Panc1 (cell line): ENCODE measurements at regions not wholly inside any gene's neighbourhood (a gene's known extent, or its start where the extent isn't known, plus 50 kb on each side); places are given as distances from the start of the nearest gene placed in this dataset.

Experiments used
- ATAC-seq: fragments of 200-7000 bp; cut with Tn5 transposase; 2 replicates; pipeline ENCODE4 v1.9.1; 2020; ENCODE audit warnings: mild to moderate bottlenecking, moderate library complexity
- BruUV-seq: library from RNA; stranded (reverse); fragments of 400-500 nt; replicated peaks from 2 replicates; lab custom pipeline; 2021; lab: Mats Ljungman, UMichigan
- CTCF ChIA-PET: fragments of 300-600 bp; sonication (Branson Sonifier 250); formaldehyde crosslinking; loops from one replicate; lab custom pipeline; 2022; ENCODE audit warnings: antibody characterized with exemption; lab: Charles Lee
- POLR2A ChIA-PET: fragments of 300-600 bp; sonication (Branson Sonifier 250); formaldehyde crosslinking; loops from one replicate; lab custom pipeline; 2022; ENCODE audit warnings: antibody characterized with exemption; lab: Charles Lee
- DNase-seq: peaks from one replicate; pipeline ENCODE4 v3.0.0-alpha.2; 2010; ENCODE audit warnings: low read depth, low spot score
- H3K27ac ChIP-seq: 2 replicates; pipeline ENCODE4 v1.5.1; 2011; ENCODE audit warnings: mild to moderate bottlenecking, low read length, inconsistent platforms
- H3K27me3 ChIP-seq: fragments of 200-500 bp; sonication (Bioruptor generic); 2 replicates; pipeline ENCODE4 v1.6.0; 2014; ENCODE audit warnings: low read length, inconsistent platforms; ENCODE audit not compliant: control insufficient read depth, insufficient read depth
- H3K36me3 ChIP-seq: fragments of 200-500 bp; sonication (Bioruptor generic); 2 replicates; pipeline ENCODE4 v1.5.1; 2014; ENCODE audit warnings: inconsistent platforms, mild to moderate bottlenecking, low read length, moderate library complexity; ENCODE audit not compliant: control insufficient read depth, insufficient read depth
- H3K4me1 ChIP-seq: 2 replicates; pipeline ENCODE4 v1.5.1; 2011; ENCODE audit warnings: inconsistent platforms, mild to moderate bottlenecking, low read length, moderate library complexity; ENCODE audit not compliant: control insufficient read depth, insufficient read depth
- H3K4me3 ChIP-seq, 2 experiments: 2 replicates each; pipeline ENCODE4 v1.5.1; 2011 to 2012; ENCODE audit warnings: low read depth in 2 of 2, low read length in 2 of 2, mild to moderate bottlenecking in 2 of 2, inconsistent platforms in 1 of 2, moderate library complexity in 1 of 2
- H3K9me3 ChIP-seq: fragments of 200-500 bp; sonication (Bioruptor generic); 2 replicates; pipeline ENCODE4 v1.5.1; 2014; ENCODE audit warnings: low read depth, mild to moderate bottlenecking, inconsistent platforms, low read length, moderate library complexity; ENCODE audit not compliant: control insufficient read depth, insufficient read depth
- POLR2AphosphoS5 ChIP-seq: IDR thresholded peaks from 2 replicates; pipeline ENCODE4 v1.6.1; 2012; ENCODE audit warnings: mild to moderate bottlenecking, low read depth, low read length, moderate library complexity
- SIN3A ChIP-seq: IDR thresholded peaks from 2 replicates; pipeline ENCODE4 v1.6.1; 2012; ENCODE audit warnings: low read depth, mild to moderate bottlenecking, low read length, moderate library complexity, borderline replicate concordance; ENCODE audit not compliant: insufficient read depth
- TCF7L2 ChIP-seq: IDR thresholded peaks from 2 replicates; pipeline ENCODE4 v1.6.1; 2011; ENCODE audit warnings: mild to moderate bottlenecking, low read depth, low read length, inconsistent platforms
- in situ Hi-C: cut with HindIII; loops from 2 replicates; pipeline ENCODE4 v1.10.0; 2016; ENCODE audit warnings: low sequenced_read_pairs, low pct_unique_long_range_greater_than_20kb
- intact Hi-C: fragments of 100-400 bp; cut with micrococcal nuclease; formaldehyde crosslinking; loops from one replicate; pipeline ENCODE4 v1.10.0; 2022; ENCODE audit not compliant: unreplicated experiment
- TF ChIP-seq, protein P1 (sequence below): fragments of 450-650 bp; IDR thresholded peaks from 2 replicates; pipeline ENCODE4 v1.5.1; 2017; ENCODE audit warnings: mild to moderate bottlenecking
- TF ChIP-seq, protein P2 (sequence below), 2 experiments: IDR thresholded peaks; 2 replicates each; pipeline ENCODE4 v1.6.1; 2011 to 2012; ENCODE audit warnings: low read depth in 2 of 2, control low read depth in 1 of 2, low read length in 1 of 2, mild to moderate bottlenecking in 1 of 2, moderate library complexity in 1 of 2; ENCODE audit not compliant: insufficient read depth in 1 of 2

DNA sequence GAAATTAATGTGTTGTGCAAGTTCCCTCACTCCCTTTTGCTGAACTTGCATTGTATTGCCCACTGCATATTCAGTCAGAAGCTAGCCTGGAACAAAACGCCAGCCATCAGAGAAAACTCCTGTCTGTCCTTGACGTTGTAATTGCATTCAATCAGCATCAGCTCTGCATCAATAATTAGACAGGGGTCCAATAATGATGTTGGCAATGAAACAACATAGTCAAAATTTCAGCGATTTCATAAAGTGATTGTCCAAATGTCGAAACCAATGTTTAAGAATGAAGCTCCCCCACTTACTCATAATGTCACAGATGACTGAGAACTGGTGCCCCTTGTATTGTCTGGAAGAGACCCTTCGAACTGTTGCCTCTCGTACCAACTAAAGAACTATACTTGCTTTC is 504.2 kb upstream of the TENM3 start:
- ATAC-seq (no peak), DNase-seq (no peak)
- POLR2A ChIA-PET = no interaction called here
- Histone ChIP-seq H3K4me1 (no peaks in the 10 kb centered on the region), H3K36me3 (no peaks in the 10 kb centered on the region), H3K9me3 (no peaks in the 10 kb centered on the region), H3K27me3 (no peaks in the 10 kb centered on the region), H3K27ac (no peak overlapping the region), H3K4me3 (no peak overlapping the region)
- in situ Hi-C loops (no loop called here), intact Hi-C loops (no loop called here)
- no TSS peak for BruUV-seq
- TF ChIP-seq, protein P1, sequence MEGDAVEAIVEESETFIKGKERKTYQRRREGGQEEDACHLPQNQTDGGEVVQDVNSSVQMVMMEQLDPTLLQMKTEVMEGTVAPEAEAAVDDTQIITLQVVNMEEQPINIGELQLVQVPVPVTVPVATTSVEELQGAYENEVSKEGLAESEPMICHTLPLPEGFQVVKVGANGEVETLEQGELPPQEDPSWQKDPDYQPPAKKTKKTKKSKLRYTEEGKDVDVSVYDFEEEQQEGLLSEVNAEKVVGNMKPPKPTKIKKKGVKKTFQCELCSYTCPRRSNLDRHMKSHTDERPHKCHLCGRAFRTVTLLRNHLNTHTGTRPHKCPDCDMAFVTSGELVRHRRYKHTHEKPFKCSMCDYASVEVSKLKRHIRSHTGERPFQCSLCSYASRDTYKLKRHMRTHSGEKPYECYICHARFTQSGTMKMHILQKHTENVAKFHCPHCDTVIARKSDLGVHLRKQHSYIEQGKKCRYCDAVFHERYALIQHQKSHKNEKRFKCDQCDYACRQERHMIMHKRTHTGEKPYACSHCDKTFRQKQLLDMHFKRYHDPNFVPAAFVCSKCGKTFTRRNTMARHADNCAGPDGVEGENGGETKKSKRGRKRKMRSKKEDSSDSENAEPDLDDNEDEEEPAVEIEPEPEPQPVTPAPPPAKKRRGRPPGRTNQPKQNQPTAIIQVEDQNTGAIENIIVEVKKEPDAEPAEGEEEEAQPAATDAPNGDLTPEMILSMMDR = no peak
- no peak for TF ChIP-seq TCF7L2
- TF ChIP-seq SIN3A = no peak
- TF ChIP-seq POLR2AphosphoS5 = no peak
- TF ChIP-seq, protein P2, sequence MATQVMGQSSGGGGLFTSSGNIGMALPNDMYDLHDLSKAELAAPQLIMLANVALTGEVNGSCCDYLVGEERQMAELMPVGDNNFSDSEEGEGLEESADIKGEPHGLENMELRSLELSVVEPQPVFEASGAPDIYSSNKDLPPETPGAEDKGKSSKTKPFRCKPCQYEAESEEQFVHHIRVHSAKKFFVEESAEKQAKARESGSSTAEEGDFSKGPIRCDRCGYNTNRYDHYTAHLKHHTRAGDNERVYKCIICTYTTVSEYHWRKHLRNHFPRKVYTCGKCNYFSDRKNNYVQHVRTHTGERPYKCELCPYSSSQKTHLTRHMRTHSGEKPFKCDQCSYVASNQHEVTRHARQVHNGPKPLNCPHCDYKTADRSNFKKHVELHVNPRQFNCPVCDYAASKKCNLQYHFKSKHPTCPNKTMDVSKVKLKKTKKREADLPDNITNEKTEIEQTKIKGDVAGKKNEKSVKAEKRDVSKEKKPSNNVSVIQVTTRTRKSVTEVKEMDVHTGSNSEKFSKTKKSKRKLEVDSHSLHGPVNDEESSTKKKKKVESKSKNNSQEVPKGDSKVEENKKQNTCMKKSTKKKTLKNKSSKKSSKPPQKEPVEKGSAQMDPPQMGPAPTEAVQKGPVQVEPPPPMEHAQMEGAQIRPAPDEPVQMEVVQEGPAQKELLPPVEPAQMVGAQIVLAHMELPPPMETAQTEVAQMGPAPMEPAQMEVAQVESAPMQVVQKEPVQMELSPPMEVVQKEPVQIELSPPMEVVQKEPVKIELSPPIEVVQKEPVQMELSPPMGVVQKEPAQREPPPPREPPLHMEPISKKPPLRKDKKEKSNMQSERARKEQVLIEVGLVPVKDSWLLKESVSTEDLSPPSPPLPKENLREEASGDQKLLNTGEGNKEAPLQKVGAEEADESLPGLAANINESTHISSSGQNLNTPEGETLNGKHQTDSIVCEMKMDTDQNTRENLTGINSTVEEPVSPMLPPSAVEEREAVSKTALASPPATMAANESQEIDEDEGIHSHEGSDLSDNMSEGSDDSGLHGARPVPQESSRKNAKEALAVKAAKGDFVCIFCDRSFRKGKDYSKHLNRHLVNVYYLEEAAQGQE (IDR thresholded peaks at IDR 0.05; ENCODE audit: insufficient read depth in 1 of 2, low read depth in 2 of 2, low read length in 1 of 2) = no peak
- CTCF ChIA-PET = no interaction called here

DNA sequence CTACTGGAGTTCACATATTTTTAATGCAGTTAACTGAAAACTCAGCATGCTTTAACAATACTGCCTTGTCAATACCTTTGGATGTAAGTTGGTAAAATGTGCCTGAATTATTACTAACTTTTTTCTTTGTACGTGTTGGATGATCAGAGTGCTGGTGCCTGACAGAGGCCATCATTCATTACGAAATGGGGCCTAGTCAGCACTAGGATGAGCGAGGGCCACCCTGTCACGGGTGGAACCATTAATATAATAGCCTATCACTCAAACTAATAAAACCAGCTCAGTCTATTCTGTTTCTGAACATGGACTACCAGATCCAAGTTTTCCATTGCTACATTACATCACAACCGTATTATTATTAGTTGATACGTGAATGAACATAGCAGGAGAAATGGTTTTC is 501.7 kb upstream of the TENM3 start:
- no TSS peak for BruUV-seq
- POLR2A ChIA-PET = no interaction called here
- no peak overlapping the region for H3K4me3 ChIP-seq
- in situ Hi-C loops (no loop called here), intact Hi-C loops (no loop called here)
- CTCF ChIA-PET = no interaction called here
- no peaks in the 10 kb centered on the region for H3K9me3 ChIP-seq
- no peaks in the 10 kb centered on the region for H3K36me3 ChIP-seq
- no peak overlapping the region for H3K27ac ChIP-seq
- no peaks in the 10 kb centered on the region for H3K4me1 ChIP-seq
- H3K27me3 ChIP-seq = no peaks in the 10 kb centered on the region
- TF ChIP-seq, protein P2 (IDR thresholded peaks at IDR 0.05; ENCODE audit: insufficient read depth in 1 of 2, low read depth in 2 of 2, low read length in 1 of 2) = no peak
- TF ChIP-seq SIN3A (no peak), TCF7L2 (no peak), POLR2AphosphoS5 (no peak)
- TF ChIP-seq, protein P1 = no peak
- DNase-seq (no peak), ATAC-seq (no peak)
